Breast epithelium (tissue), 3 donors: ENCODE measurements at regions not wholly inside any gene's neighbourhood (a gene's known extent, or its start where the extent isn't known, plus 50 kb on each side); places are given as distances from the start of the nearest gene placed in this dataset.

Experiments
- CTCF ChIP-seq, 3 donors: fragments of 450-650 bp; IDR thresholded peaks; one replicate each; pipeline ENCODE4 v1.5.1; 2016 to 2017; ENCODE audit warnings: antibody characterized with exemption in 3 of 3, mild to moderate bottlenecking in 3 of 3, moderate library complexity in 3 of 3
- POLR2A ChIP-seq: fragments of 450-650 bp; IDR thresholded peaks from one replicate; pipeline ENCODE4 v1.6.1; 2016; ENCODE audit warnings: antibody characterized with exemption, mild to moderate bottlenecking, moderate library complexity
- POLR2AphosphoS5 ChIP-seq, 3 donors: sonication (generic); formaldehyde crosslinking; IDR thresholded peaks; one replicate each; pipeline ENCODE4 v1.6.1; 2017; ENCODE audit warnings: antibody characterized with exemption in 3 of 3

GRCh38 chr11:90476442-90477007, 253.7 kb upstream of the CHORDC1 start:
- TF ChIP-seq CTCF (IDR thresholded peaks at IDR 0.05): peak in 2 of 3 donors; percentile 38 to 52
- TF ChIP-seq POLR2A: no peak
- no peak for TF ChIP-seq POLR2AphosphoS5 (IDR thresholded peaks at IDR 0.05)
